ENCODE measurements at regions not wholly inside any gene's neighbourhood (a gene's known extent, or its start where the extent isn't known, plus 50 kb on each side); places are given as distances from the start of the nearest gene placed in this dataset.

- TF ChIP-seq, protein P1, sequence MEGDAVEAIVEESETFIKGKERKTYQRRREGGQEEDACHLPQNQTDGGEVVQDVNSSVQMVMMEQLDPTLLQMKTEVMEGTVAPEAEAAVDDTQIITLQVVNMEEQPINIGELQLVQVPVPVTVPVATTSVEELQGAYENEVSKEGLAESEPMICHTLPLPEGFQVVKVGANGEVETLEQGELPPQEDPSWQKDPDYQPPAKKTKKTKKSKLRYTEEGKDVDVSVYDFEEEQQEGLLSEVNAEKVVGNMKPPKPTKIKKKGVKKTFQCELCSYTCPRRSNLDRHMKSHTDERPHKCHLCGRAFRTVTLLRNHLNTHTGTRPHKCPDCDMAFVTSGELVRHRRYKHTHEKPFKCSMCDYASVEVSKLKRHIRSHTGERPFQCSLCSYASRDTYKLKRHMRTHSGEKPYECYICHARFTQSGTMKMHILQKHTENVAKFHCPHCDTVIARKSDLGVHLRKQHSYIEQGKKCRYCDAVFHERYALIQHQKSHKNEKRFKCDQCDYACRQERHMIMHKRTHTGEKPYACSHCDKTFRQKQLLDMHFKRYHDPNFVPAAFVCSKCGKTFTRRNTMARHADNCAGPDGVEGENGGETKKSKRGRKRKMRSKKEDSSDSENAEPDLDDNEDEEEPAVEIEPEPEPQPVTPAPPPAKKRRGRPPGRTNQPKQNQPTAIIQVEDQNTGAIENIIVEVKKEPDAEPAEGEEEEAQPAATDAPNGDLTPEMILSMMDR (IDR thresholded peaks at IDR 0.05; ENCODE audit: insufficient read depth, low read length, poor library complexity, severe bottlenecking), result no peak
- Histone ChIP-seq H3K27me3 (ENCODE audit: control insufficient read depth, insufficient read depth, low read length) (peaks cover 4% of the 10 kb centered on the region), H3K4me3 (ENCODE audit: low read depth, low read length) (no peak overlapping the region), H3K36me3 (ENCODE audit: control insufficient read depth, insufficient read depth, low read length) (no peaks in the 10 kb centered on the region)
- DNase-seq (ENCODE audit: low read depth), result no peak
Measured at GRCh38 chr13:29937841-29938240, 87.4 kb upstream of the UBL3 start.

GRCh38 chr13:29937379-29937778 lies 87.0 kb upstream of the UBL3 start:
- DNase-seq (ENCODE audit: low read depth), result no peak
- TF ChIP-seq, protein P1 (IDR thresholded peaks at IDR 0.05; ENCODE audit: insufficient read depth, low read length, poor library complexity, severe bottlenecking), result no peak
- no peak overlapping the region for H3K4me3 ChIP-seq (ENCODE audit: low read depth, low read length)
- H3K36me3 ChIP-seq (ENCODE audit: control insufficient read depth, insufficient read depth, low read length), result no peaks in the 10 kb centered on the region
- H3K27me3 ChIP-seq (ENCODE audit: control insufficient read depth, insufficient read depth, low read length), result peaks cover 4% of the 10 kb centered on the region

DNA sequence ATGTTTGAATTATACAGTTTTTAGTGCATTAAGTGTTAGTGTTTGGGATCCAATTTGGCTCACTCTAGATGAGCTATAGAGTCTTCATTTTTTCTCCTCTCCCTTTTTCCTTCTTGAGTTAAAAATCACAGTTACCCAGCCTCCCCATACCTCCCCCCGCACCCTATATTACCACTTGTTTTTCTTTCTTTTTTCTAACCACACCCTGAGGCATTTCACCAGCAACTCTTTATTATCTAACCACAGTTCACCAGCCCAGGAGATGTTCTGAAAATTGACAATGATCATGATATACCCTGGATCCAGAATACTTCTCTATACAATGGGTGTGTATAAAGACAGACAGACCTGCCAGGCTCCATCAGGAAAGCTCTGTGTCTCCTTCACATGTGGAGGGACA lies 86.5 kb upstream of the UBL3 start:
- H3K27me3 ChIP-seq (ENCODE audit: control insufficient read depth, insufficient read depth, low read length), result peaks cover 4% of the 10 kb centered on the region
- no peak for DNase-seq (ENCODE audit: low read depth)
- no peaks in the 10 kb centered on the region for H3K36me3 ChIP-seq (ENCODE audit: control insufficient read depth, insufficient read depth, low read length)
- TF ChIP-seq, protein P1 (IDR thresholded peaks at IDR 0.05; ENCODE audit: insufficient read depth, low read length, poor library complexity, severe bottlenecking), result no peak
- no peak overlapping the region for H3K4me3 ChIP-seq (ENCODE audit: low read depth, low read length)

- Histone ChIP-seq H3K4me3 (ENCODE audit: low read depth, low read length) (no peak overlapping the region), H3K36me3 (ENCODE audit: control insufficient read depth, insufficient read depth, low read length) (no peaks in the 10 kb centered on the region), H3K27me3 (ENCODE audit: control insufficient read depth, insufficient read depth, low read length) (peaks cover 4% of the 10 kb centered on the region)
- TF ChIP-seq, protein P1 (IDR thresholded peaks at IDR 0.05; ENCODE audit: insufficient read depth, low read length, poor library complexity, severe bottlenecking), result no peak
- DNase-seq (ENCODE audit: low read depth), result no peak
Measured at GRCh38 chr13:29936051-29936813, 85.8 kb upstream of the UBL3 start.

GRCh38 chr13:29935309-29935981 lies 85.0 kb upstream of the UBL3 start:
- no peak overlapping the region for H3K4me3 ChIP-seq (ENCODE audit: low read depth, low read length)
- no peaks in the 10 kb centered on the region for H3K36me3 ChIP-seq (ENCODE audit: control insufficient read depth, insufficient read depth, low read length)
- DNase-seq (ENCODE audit: low read depth), result no peak
- TF ChIP-seq, protein P1 (IDR thresholded peaks at IDR 0.05; ENCODE audit: insufficient read depth, low read length, poor library complexity, severe bottlenecking), result no peak
- peaks cover 4% of the 10 kb centered on the region for H3K27me3 ChIP-seq (ENCODE audit: control insufficient read depth, insufficient read depth, low read length)

Data from kidney epithelial cell (primary cell).